Liver (tissue), 3 donors: ENCODE measurements at regions not wholly inside any gene's neighbourhood (a gene's known extent, or its start where the extent isn't known, plus 50 kb on each side); places are given as distances from the start of the nearest gene placed in this dataset.

ENCODE experiments used
- FOXA1 ChIP-seq: IDR thresholded peaks from 2 replicates; pipeline ENCODE4 v1.6.1; 2016; ENCODE audit warnings: antibody characterized with exemption
- GABPA ChIP-seq, 2 donors: IDR thresholded peaks in 1 of 2; conservative IDR thresholded peaks in 1 of 2; 2 replicates each; pipeline ENCODE4 v1.6.1; 2016; ENCODE audit warnings: antibody characterized with exemption in 2 of 2, mild to moderate bottlenecking in 1 of 2, moderate library complexity in 1 of 2
- HNF4A ChIP-seq, 2 donors: conservative IDR thresholded peaks; 2 replicates each; pipeline ENCODE4 v1.6.1; 2016; ENCODE audit warnings: antibody characterized with exemption in 2 of 2, mild to moderate bottlenecking in 2 of 2
- JUND ChIP-seq, 2 donors: IDR thresholded peaks; 2 replicates each; pipeline ENCODE4 v1.6.1; 2016; ENCODE audit warnings: antibody characterized with exemption in 2 of 2
- RAD21 ChIP-seq, 2 donors: IDR thresholded peaks; 2 replicates each; pipeline ENCODE4 v1.6.1; 2016; ENCODE audit warnings: antibody characterized with exemption in 2 of 2, mild to moderate bottlenecking in 2 of 2
- SP1 ChIP-seq: IDR thresholded peaks from 2 replicates; pipeline ENCODE4 v1.6.1; 2018; ENCODE audit warnings: antibody characterized with exemption, mild to moderate bottlenecking
- TAF1 ChIP-seq: conservative IDR thresholded peaks from 2 replicates; pipeline ENCODE4 v1.6.1; 2016; ENCODE audit warnings: antibody characterized with exemption, mild to moderate bottlenecking
- YY1 ChIP-seq: IDR thresholded peaks from 2 replicates; pipeline ENCODE4 v1.6.1; 2016; ENCODE audit warnings: antibody characterized with exemption, mild to moderate bottlenecking
- TF ChIP-seq, protein P1 (sequence below): fragments of 150-350 bp; IDR thresholded peaks from 2 replicates; pipeline ENCODE4 v1.5.1; 2017; ENCODE audit warnings: improper control_type of control experiment, low read depth, low read length; ENCODE audit not compliant: missing input control
- TF ChIP-seq, protein P2 (sequence below): IDR thresholded peaks from 2 replicates; pipeline ENCODE4 v1.6.1; 2016; ENCODE audit warnings: antibody characterized with exemption, mild to moderate bottlenecking
- TF ChIP-seq, protein P3 (sequence below): IDR thresholded peaks from 2 replicates; pipeline ENCODE4 v1.6.1; 2016; ENCODE audit warnings: antibody characterized with exemption
- TF ChIP-seq, protein P4 (sequence below): IDR thresholded peaks from 2 replicates; pipeline ENCODE4 v1.6.1; 2016; ENCODE audit warnings: antibody characterized with exemption
- donor health status: healthy.
- donor health status: healthy.

DNA sequence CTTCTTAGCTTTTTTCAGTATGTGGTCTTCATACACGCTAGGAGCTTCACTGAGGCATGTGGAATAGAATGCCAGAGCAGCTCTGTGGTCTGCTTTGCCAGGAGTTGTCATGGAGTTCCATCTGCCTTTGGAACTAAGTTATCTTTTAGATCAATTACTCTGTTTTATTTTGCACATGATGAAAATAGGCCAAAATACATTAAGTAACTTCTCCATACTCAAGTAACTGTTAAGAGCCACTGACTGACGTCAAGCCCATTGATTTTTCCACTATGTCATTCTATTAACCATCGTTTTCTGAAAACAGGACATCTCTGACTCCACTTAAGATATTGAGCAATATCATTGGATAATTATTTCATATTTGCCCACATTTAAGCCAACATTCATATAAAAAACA is 415.1 kb upstream of the MAD2L1 start:
- TF ChIP-seq, protein P1, sequence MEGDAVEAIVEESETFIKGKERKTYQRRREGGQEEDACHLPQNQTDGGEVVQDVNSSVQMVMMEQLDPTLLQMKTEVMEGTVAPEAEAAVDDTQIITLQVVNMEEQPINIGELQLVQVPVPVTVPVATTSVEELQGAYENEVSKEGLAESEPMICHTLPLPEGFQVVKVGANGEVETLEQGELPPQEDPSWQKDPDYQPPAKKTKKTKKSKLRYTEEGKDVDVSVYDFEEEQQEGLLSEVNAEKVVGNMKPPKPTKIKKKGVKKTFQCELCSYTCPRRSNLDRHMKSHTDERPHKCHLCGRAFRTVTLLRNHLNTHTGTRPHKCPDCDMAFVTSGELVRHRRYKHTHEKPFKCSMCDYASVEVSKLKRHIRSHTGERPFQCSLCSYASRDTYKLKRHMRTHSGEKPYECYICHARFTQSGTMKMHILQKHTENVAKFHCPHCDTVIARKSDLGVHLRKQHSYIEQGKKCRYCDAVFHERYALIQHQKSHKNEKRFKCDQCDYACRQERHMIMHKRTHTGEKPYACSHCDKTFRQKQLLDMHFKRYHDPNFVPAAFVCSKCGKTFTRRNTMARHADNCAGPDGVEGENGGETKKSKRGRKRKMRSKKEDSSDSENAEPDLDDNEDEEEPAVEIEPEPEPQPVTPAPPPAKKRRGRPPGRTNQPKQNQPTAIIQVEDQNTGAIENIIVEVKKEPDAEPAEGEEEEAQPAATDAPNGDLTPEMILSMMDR, result no peak
- TF ChIP-seq, protein P2, sequence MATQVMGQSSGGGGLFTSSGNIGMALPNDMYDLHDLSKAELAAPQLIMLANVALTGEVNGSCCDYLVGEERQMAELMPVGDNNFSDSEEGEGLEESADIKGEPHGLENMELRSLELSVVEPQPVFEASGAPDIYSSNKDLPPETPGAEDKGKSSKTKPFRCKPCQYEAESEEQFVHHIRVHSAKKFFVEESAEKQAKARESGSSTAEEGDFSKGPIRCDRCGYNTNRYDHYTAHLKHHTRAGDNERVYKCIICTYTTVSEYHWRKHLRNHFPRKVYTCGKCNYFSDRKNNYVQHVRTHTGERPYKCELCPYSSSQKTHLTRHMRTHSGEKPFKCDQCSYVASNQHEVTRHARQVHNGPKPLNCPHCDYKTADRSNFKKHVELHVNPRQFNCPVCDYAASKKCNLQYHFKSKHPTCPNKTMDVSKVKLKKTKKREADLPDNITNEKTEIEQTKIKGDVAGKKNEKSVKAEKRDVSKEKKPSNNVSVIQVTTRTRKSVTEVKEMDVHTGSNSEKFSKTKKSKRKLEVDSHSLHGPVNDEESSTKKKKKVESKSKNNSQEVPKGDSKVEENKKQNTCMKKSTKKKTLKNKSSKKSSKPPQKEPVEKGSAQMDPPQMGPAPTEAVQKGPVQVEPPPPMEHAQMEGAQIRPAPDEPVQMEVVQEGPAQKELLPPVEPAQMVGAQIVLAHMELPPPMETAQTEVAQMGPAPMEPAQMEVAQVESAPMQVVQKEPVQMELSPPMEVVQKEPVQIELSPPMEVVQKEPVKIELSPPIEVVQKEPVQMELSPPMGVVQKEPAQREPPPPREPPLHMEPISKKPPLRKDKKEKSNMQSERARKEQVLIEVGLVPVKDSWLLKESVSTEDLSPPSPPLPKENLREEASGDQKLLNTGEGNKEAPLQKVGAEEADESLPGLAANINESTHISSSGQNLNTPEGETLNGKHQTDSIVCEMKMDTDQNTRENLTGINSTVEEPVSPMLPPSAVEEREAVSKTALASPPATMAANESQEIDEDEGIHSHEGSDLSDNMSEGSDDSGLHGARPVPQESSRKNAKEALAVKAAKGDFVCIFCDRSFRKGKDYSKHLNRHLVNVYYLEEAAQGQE, result no peak
- TF ChIP-seq SP1, result no peak
- TF ChIP-seq, protein P3, sequence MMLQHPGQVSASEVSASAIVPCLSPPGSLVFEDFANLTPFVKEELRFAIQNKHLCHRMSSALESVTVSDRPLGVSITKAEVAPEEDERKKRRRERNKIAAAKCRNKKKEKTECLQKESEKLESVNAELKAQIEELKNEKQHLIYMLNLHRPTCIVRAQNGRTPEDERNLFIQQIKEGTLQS, result no peak
- TF ChIP-seq YY1, result no peak
- TF ChIP-seq JUND (IDR thresholded peaks at IDR 0.05), result no peak
- TF ChIP-seq RAD21 (IDR thresholded peaks at IDR 0.05), result no peak
- TF ChIP-seq, protein P4, sequence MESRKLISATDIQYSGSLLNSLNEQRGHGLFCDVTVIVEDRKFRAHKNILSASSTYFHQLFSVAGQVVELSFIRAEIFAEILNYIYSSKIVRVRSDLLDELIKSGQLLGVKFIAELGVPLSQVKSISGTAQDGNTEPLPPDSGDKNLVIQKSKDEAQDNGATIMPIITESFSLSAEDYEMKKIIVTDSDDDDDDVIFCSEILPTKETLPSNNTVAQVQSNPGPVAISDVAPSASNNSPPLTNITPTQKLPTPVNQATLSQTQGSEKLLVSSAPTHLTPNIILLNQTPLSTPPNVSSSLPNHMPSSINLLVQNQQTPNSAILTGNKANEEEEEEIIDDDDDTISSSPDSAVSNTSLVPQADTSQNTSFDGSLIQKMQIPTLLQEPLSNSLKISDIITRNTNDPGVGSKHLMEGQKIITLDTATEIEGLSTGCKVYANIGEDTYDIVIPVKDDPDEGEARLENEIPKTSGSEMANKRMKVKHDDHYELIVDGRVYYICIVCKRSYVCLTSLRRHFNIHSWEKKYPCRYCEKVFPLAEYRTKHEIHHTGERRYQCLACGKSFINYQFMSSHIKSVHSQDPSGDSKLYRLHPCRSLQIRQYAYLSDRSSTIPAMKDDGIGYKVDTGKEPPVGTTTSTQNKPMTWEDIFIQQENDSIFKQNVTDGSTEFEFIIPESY, result no peak
- TF ChIP-seq TAF1, result no peak
- no peak for TF ChIP-seq HNF4A (conservative IDR thresholded peaks at IDR 0.05)
- TF ChIP-seq GABPA (IDR thresholded peaks at IDR 0.05 in 1 of 2, conservative IDR thresholded peaks at IDR 0.05 in 1 of 2), result no peak
- no peak for TF ChIP-seq FOXA1
